AG10803 (cell line): ENCODE measurements at regions not wholly inside any gene's neighbourhood (a gene's known extent, or its start where the extent isn't known, plus 50 kb on each side); places are given as distances from the start of the nearest gene placed in this dataset.

Experiments used
- DNase-seq: peaks from one replicate; pipeline ENCODE4 v3.0.0; 2010; ENCODE audit warnings: low read depth
- H3K4me3 ChIP-seq: 2 replicates; pipeline ENCODE4 v1.5.1; 2011; ENCODE audit warnings: mild to moderate bottlenecking, low read length, control low read depth
- TF ChIP-seq, protein P1 (sequence below): conservative IDR thresholded peaks from 2 replicates; pipeline ENCODE4 v1.5.1; 2011; ENCODE audit warnings: mild to moderate bottlenecking, low read length, control low read depth, inconsistent platforms

DNA sequence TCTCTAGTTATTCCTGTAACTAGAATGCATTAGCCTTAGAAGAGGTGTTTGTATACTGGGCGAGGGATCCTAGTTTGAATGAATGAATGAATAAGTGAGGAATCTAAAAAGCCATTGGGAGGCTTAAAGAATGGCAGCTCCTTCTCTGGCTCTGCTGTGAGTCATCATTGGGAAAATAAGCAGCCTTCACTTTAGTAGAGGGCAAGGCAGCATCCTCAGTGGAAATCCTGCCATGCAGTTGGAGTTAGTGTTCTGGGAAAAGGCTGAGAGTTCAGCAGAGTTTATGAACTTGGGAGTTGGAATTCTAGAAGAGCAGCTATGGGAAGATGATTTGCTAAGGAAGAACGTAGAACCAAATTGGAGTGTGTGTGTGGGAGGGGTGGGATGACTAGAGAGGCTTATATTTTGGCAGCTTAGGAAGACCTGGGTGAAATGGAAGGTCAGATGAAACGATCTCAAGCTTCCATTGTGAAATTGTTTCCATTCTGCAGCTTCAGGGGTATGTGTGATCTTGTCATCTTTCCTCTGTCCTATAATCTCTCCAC lies 120.8 kb downstream of the PTCSC3 start:
- no peak for DNase-seq
- H3K4me3 ChIP-seq: no peak overlapping the region
- TF ChIP-seq, protein P1, sequence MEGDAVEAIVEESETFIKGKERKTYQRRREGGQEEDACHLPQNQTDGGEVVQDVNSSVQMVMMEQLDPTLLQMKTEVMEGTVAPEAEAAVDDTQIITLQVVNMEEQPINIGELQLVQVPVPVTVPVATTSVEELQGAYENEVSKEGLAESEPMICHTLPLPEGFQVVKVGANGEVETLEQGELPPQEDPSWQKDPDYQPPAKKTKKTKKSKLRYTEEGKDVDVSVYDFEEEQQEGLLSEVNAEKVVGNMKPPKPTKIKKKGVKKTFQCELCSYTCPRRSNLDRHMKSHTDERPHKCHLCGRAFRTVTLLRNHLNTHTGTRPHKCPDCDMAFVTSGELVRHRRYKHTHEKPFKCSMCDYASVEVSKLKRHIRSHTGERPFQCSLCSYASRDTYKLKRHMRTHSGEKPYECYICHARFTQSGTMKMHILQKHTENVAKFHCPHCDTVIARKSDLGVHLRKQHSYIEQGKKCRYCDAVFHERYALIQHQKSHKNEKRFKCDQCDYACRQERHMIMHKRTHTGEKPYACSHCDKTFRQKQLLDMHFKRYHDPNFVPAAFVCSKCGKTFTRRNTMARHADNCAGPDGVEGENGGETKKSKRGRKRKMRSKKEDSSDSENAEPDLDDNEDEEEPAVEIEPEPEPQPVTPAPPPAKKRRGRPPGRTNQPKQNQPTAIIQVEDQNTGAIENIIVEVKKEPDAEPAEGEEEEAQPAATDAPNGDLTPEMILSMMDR: no peak

DNA sequence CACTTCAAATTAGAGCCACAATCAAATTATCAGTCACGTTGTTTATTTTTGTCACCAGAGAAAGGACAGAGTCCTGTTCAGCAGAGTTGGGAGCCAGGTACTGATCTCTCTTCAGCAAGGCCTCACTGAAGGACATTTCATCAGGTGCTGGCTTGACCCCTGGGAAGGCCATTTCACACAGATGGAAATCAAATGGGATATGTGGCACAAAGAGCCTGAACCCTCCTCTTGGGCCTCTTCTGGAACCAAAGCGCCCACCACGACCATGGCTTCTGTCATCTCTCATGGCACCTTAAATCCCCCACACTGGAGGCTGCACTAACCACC lies 121.5 kb downstream of the PTCSC3 start:
- DNase-seq: no peak
- H3K4me3 ChIP-seq: no peak overlapping the region

DNA sequence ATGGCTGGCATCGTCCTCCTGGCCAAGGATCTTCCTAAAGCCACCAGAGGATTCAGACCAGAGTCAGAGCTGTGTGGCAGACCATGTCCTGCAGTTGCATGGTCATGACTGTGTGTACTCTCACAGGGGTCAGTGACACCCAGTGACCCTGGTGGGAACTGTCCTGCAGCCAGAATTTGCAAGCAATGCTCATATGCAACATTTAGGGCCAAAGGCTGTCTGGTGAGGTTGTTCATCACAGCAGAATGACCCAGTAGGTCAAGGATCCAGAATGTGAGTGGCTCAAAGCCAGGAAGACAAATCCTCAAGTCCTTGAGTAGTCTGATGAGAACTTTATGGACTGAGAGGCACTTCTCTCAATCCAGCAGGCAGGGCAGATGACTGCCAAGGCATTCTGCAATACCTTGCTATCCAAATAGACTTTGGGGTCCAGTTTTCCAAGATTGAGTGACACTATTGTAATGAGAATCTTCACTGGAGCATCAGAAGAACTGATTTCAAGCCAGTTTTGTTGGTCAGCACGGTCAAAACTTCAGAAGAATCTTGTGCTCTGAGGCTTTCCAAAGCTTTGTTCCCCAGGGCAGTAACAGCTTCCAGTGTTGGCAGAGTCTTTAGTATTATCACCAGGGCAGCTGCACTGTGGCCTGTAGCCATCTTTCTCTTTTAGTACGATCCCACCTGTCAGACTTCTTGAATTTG lies 122.0 kb downstream of the PTCSC3 start:
- no peak for DNase-seq
- TF ChIP-seq, protein P1: no peak
- H3K4me3 ChIP-seq: no peak overlapping the region

More for the DNA sequence above, 121.5 kb downstream of the PTCSC3 start:
- TF ChIP-seq, protein P1: no peak

DNA sequence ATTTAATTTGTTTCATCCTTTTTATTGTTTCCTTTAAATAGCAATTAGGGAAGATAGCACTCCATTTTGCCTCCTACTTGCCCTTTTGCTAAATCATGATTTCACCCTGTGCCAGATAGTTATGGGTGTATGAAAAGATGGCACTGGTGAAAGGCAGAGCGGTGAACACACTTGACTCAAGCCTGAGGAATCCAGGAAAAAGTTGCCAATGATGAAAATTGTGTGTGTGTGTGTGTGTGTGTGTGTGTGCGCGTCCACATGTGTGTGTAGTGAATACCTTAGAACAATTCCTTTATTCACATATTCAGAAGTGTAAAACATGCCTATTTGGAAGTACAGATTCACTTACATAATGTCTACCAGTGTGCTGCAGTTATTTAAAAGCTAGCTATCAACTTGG lies 123.8 kb downstream of the PTCSC3 start:
- no peak for DNase-seq
- H3K4me3 ChIP-seq: no peak overlapping the region
- TF ChIP-seq, protein P1: no peak

DNA sequence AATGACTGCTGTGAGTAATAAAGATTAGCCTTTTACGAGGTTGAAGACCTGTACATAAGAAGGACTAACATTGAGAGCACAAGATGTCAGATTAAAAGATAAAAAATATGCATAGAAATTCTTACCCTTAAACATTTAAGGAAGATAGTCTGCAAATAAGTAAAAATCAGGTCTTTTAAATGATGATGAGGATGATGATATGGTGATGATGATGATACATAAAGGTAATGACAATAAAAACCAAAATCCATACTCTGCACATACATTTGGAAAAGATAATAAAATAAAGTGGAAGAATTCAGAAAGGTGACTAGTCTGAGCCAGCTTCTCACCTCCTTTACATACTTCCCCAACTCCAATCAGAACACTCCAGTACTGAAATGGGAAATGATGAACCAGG lies 124.5 kb downstream of the PTCSC3 start:
- H3K4me3 ChIP-seq: no peak overlapping the region
- TF ChIP-seq, protein P1: no peak
- DNase-seq: no peak

DNA sequence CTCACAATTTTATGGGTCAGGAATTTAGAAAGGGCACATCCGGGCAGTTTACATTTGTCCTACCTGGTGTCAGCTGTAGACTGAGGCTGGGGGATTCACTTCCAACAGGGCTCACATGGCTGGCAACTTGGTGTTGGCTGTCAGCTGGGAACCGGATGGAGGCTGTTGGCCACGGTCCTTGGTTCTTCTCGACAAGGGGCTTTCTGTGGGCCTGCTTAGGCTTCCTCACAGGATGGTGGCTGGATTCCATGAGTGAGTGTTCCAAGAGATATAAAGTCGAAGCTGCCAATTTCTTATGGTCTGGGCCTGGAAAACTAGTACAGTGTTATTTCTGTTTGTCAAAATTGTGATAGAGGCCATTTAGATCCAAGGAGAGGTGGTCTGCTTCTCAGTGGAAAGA lies 127.9 kb downstream of the PTCSC3 start:
- no peak for DNase-seq
- TF ChIP-seq, protein P1: no peak
- H3K4me3 ChIP-seq: no peak overlapping the region

DNA sequence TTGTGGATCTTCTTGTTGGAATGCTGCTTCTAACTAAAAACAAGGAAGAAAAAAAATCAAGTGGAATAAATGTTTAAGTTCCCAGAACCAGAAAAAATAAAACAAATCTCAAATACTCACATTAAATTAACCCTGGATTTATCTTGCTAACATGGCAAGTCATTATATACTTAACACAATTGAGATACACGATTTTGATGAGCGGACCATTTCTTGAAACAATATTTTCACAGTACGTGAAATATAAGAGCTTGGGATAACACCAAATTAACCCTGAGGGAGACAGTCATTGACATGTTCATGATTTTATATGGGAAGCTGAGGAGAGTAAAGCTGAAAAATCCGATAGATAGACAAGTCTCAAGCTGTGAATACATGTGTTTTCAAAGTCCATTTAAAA lies 128.6 kb downstream of the PTCSC3 start:
- TF ChIP-seq, protein P1: no peak
- no peak for DNase-seq
- H3K4me3 ChIP-seq: no peak overlapping the region
